ENCODE measurements at regions not wholly inside any gene's neighbourhood (a gene's known extent, or its start where the extent isn't known, plus 50 kb on each side); places are given as distances from the start of the nearest gene placed in this dataset.

- no peak for TF ChIP-seq CTCF (IDR thresholded peaks at IDR 0.05; ENCODE audit: low read depth, low read length)
- in situ Hi-C loops (cut with HindIII; ENCODE audit: low sequenced_read_pairs): no loop called here
- H3K4me3 ChIP-seq (ENCODE audit: low read depth, low read length): no peak overlapping the region
- DNase-seq (ENCODE audit: low read depth, low spot score): no peak
Measured at GRCh38 chr2:134183679-134184078, 70.2 kb upstream of the MGAT5 start.

- no peak for DNase-seq (ENCODE audit: low read depth, low spot score)
- H3K4me3 ChIP-seq (ENCODE audit: low read depth, low read length): no peak overlapping the region
- TF ChIP-seq CTCF (IDR thresholded peaks at IDR 0.05; ENCODE audit: low read depth, low read length): no peak
- in situ Hi-C loops (cut with HindIII; ENCODE audit: low sequenced_read_pairs): no loop called here
Measured at GRCh38 chr2:134185639-134186038, 68.2 kb upstream of the MGAT5 start.

- no peak overlapping the region for H3K4me3 ChIP-seq (ENCODE audit: low read depth, low read length)
- TF ChIP-seq CTCF (IDR thresholded peaks at IDR 0.05; ENCODE audit: low read depth, low read length): no peak
- in situ Hi-C loops (cut with HindIII; ENCODE audit: low sequenced_read_pairs): no loop called here
- DNase-seq (ENCODE audit: low read depth, low spot score): peak; percentile 27
Measured at GRCh38 chr2:134189009-134189720, 64.7 kb upstream of the MGAT5 start.

GRCh38 chr2:134190062-134190806 lies 63.6 kb upstream of the MGAT5 start:
- in situ Hi-C loops (cut with HindIII; ENCODE audit: low sequenced_read_pairs): no loop called here
- TF ChIP-seq CTCF (IDR thresholded peaks at IDR 0.05; ENCODE audit: low read depth, low read length): no peak
- no peak overlapping the region for H3K4me3 ChIP-seq (ENCODE audit: low read depth, low read length)
- no peak for DNase-seq (ENCODE audit: low read depth, low spot score)

GRCh38 chr2:134190807-134191203 lies 63.1 kb upstream of the MGAT5 start:
- no peak for TF ChIP-seq CTCF (IDR thresholded peaks at IDR 0.05; ENCODE audit: low read depth, low read length)
- no peak overlapping the region for H3K4me3 ChIP-seq (ENCODE audit: low read depth, low read length)
- DNase-seq (ENCODE audit: low read depth, low spot score): no peak
- in situ Hi-C loops (cut with HindIII; ENCODE audit: low sequenced_read_pairs): no loop called here

GRCh38 chr2:134191835-134192234 lies 62.0 kb upstream of the MGAT5 start:
- in situ Hi-C loops (cut with HindIII; ENCODE audit: low sequenced_read_pairs): no loop called here
- no peak for TF ChIP-seq CTCF (IDR thresholded peaks at IDR 0.05; ENCODE audit: low read depth, low read length)
- no peak overlapping the region for H3K4me3 ChIP-seq (ENCODE audit: low read depth, low read length)
- no peak for DNase-seq (ENCODE audit: low read depth, low spot score)

All from astrocyte of the spinal cord (primary cell).